HL-60 (cell line): ENCODE measurements at regions not wholly inside any gene's neighbourhood (a gene's known extent, or its start where the extent isn't known, plus 50 kb on each side); places are given as distances from the start of the nearest gene placed in this dataset.
"Not testable (repeated sequence)": the region's sequence is repeated elsewhere in the genome, so short reads cannot be mapped to it uniquely, and the experiment has no call there.

Experiments used
- DNase-seq, 2 experiments: peaks; one replicate each; pipeline ENCODE4 v3.0.0-alpha.2; 2010 to 2020; ENCODE audit warnings: low read depth in 1 of 2, low spot score in 1 of 2
- H3K27ac ChIP-seq: fragments of 250-450 bp; sonication (Bioruptor Pico); replicated peaks from 2 replicates; pipeline ENCODE4 v1.5.1; 2020; ENCODE audit warnings: mild to moderate bottlenecking, moderate library complexity
- H3K27me3 ChIP-seq: fragments of 250-450 bp; sonication (Bioruptor Pico); 2 replicates; pipeline ENCODE4 v1.5.1; 2021; ENCODE audit warnings: mild to moderate bottlenecking, moderate library complexity; ENCODE audit not compliant: insufficient read depth, poor library complexity, severe bottlenecking
- H3K4me3 ChIP-seq: replicated peaks from 2 replicates; pipeline ENCODE4 v1.5.1; 2011; ENCODE audit warnings: mild to moderate bottlenecking, control low read depth, low read length; ENCODE audit not compliant: insufficient read depth
- GABPA ChIP-seq: IDR thresholded peaks from 2 replicates; pipeline ENCODE4 v1.6.1; 2012; ENCODE audit warnings: low read depth
- POLR2AphosphoS5 ChIP-seq: IDR thresholded peaks from 2 replicates; pipeline ENCODE4 v1.6.1; 2012; ENCODE audit warnings: low read depth
- SPI1 ChIP-seq: IDR thresholded peaks from 2 replicates; pipeline ENCODE4 v1.6.1; 2012; ENCODE audit warnings: low read depth, mild to moderate bottlenecking, borderline replicate concordance
- TF ChIP-seq, protein P1 (sequence below): IDR thresholded peaks from one replicate; pipeline ENCODE4 v1.5.1; 2011; ENCODE audit warnings: low read length, control low read depth, inconsistent platforms; ENCODE audit not compliant: insufficient read depth
- TF ChIP-seq, protein P2 (sequence below): IDR thresholded peaks from 2 replicates; pipeline ENCODE4 v1.6.1; 2012; ENCODE audit warnings: low read depth; ENCODE audit not compliant: insufficient replicate concordance

DNA sequence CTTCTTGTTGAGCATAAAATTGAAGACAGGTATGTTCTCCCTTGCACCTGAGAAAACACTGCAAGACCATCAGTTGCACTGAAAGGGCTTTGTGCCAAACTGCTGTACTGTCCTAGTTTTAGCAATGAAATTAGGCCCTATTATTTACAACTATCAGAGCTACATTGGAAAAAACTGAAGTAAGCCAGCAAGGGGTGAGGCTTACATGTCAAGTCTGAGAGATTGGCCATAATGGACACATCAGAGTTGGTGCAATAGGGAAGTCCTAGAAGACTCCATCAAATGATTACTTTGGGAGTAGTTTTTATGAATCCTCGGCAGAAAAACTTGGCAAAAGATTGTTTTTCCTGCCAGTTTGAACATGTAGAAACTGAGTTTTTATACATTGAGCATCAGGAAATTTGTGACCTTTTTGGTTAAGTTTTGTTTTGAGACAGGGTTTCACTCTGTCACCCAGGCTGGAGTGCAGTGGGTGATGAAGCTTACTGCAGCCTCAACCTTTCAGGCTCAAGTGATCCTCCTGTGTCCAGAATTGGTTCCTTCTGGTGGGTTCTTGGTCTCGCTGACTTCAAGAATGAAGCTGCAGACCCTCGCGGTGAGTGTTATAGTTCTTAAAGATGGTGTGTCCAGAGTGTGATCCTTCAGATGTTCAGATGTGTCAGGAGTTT lies 160.1 kb upstream of the BANK1 start:
- TF ChIP-seq, protein P1, sequence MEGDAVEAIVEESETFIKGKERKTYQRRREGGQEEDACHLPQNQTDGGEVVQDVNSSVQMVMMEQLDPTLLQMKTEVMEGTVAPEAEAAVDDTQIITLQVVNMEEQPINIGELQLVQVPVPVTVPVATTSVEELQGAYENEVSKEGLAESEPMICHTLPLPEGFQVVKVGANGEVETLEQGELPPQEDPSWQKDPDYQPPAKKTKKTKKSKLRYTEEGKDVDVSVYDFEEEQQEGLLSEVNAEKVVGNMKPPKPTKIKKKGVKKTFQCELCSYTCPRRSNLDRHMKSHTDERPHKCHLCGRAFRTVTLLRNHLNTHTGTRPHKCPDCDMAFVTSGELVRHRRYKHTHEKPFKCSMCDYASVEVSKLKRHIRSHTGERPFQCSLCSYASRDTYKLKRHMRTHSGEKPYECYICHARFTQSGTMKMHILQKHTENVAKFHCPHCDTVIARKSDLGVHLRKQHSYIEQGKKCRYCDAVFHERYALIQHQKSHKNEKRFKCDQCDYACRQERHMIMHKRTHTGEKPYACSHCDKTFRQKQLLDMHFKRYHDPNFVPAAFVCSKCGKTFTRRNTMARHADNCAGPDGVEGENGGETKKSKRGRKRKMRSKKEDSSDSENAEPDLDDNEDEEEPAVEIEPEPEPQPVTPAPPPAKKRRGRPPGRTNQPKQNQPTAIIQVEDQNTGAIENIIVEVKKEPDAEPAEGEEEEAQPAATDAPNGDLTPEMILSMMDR = no peak
- no peak for TF ChIP-seq GABPA
- TF ChIP-seq SPI1 = no peak
- no peak for TF ChIP-seq POLR2AphosphoS5
- TF ChIP-seq, protein P2, sequence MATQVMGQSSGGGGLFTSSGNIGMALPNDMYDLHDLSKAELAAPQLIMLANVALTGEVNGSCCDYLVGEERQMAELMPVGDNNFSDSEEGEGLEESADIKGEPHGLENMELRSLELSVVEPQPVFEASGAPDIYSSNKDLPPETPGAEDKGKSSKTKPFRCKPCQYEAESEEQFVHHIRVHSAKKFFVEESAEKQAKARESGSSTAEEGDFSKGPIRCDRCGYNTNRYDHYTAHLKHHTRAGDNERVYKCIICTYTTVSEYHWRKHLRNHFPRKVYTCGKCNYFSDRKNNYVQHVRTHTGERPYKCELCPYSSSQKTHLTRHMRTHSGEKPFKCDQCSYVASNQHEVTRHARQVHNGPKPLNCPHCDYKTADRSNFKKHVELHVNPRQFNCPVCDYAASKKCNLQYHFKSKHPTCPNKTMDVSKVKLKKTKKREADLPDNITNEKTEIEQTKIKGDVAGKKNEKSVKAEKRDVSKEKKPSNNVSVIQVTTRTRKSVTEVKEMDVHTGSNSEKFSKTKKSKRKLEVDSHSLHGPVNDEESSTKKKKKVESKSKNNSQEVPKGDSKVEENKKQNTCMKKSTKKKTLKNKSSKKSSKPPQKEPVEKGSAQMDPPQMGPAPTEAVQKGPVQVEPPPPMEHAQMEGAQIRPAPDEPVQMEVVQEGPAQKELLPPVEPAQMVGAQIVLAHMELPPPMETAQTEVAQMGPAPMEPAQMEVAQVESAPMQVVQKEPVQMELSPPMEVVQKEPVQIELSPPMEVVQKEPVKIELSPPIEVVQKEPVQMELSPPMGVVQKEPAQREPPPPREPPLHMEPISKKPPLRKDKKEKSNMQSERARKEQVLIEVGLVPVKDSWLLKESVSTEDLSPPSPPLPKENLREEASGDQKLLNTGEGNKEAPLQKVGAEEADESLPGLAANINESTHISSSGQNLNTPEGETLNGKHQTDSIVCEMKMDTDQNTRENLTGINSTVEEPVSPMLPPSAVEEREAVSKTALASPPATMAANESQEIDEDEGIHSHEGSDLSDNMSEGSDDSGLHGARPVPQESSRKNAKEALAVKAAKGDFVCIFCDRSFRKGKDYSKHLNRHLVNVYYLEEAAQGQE = no peak
- no peak for DNase-seq
- Histone ChIP-seq H3K4me3 (no peak overlapping the region), H3K27me3 (no peaks in the 10 kb centered on the region), H3K27ac (no peak overlapping the region)

DNA sequence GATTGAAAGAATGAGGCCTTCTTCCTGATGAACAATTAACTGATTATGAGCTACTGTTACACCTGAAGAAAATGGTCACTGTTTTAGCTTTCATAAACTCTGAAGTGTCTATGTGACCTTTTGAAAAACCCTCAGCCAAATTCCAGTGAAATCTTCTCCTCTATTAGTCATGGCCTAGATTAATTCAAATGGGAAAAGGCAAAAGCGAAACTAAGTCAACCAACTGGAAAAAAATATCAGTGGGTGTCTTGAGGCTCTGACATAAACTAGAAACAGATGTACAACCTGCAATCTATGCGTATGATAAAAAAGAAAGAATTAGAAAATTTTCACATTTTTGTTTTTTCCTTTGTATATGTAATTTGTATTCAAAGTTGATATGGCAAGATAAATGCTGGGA lies 169.4 kb upstream of the BANK1 start:
- no peak overlapping the region for H3K27ac ChIP-seq
- H3K4me3 ChIP-seq = no peak overlapping the region
- no peak for DNase-seq
- TF ChIP-seq POLR2AphosphoS5 (no peak), SPI1 (no peak), GABPA (no peak)
- TF ChIP-seq, protein P1 = no peak
- TF ChIP-seq, protein P2 = no peak
- no peaks in the 10 kb centered on the region for H3K27me3 ChIP-seq

DNA sequence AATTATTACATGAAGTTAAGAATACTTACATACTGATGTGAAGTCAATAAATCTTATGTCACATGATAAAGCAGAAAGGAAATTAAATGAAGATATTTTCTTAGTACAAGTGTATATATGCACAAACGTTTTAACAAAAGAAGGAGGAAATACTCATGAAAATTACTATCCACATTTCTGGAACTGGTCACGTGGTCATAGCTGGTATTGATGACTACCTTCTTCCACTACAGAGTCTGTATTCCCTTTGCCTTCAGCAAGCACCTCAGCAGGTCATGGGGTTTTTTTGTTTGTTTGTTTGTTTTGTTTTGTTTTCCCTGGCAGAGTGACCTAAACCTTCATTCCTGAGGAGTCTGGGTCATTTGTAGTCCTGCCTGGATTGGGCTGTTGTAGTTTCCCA lies 174.9 kb upstream of the BANK1 start:
- TF ChIP-seq SPI1 = no peak
- no peak overlapping the region for H3K27ac ChIP-seq
- no peak overlapping the region for H3K4me3 ChIP-seq
- no peak for DNase-seq
- no peaks in the 10 kb centered on the region for H3K27me3 ChIP-seq

DNA sequence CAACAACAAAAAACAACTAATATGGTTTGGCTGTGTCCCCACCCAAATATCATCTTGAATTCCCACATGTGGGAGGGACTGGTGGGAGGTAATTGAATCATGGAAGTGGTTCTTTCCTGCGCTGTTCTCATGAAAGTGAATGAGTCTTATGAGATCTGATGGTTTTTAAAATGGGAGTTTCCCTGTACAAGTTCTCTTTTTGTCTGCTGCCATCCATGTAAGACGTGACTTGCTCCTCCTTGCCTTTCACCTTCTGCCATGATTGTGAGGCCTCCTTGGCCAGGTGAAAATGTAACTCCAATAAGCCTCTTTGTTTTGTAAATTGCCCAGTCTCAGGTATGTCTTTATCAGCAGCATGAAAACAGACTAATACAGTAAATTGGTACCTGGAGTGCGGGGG lies 183.5 kb upstream of the BANK1 start:
- not testable (repeated sequence) for DNase-seq, H3K27me3 ChIP-seq, H3K4me3 ChIP-seq, H3K27ac ChIP-seq

DNA sequence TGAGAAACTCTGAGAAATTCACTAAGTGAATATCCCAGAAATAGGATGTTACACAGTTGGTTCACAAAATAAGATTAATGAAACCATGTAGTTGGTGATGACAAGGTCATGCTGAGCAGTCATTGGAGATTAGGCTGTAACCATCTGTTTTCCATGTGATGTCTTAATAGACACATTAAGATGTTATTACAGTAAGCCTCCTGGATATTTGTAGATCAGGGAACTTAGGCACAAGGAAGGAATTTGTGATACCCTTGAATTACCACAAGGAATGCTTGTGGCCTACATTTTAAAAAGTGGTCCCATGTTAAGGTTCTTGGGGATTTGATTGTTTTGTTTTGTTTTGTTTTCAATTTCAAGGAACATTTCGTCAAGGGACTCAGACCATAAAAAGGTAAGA lies 185.6 kb upstream of the BANK1 start:
- no peak for TF ChIP-seq GABPA
- TF ChIP-seq, protein P1 = no peak
- TF ChIP-seq, protein P2 = no peak
- TF ChIP-seq SPI1 = no peak
- no peak for TF ChIP-seq POLR2AphosphoS5
- no peak overlapping the region for H3K27ac ChIP-seq
- no peak overlapping the region for H3K4me3 ChIP-seq
- DNase-seq = no peak
- H3K27me3 ChIP-seq = no peaks in the 10 kb centered on the region
